Muscle of leg (tissue), 3 donors: ENCODE measurements at regions not wholly inside any gene's neighbourhood (a gene's known extent, or its start where the extent isn't known, plus 50 kb on each side); places are given as distances from the start of the nearest gene placed in this dataset.
A peak's percentile ranks its signal among the peaks of the same experiment; 100 is the strongest.

Source experiments
- DNase-seq: peaks from one replicate; pipeline ENCODE4 v3.0.0; 2013
- H3K27ac ChIP-seq: one replicate; pipeline ENCODE4 v1.5.1; 2013; ENCODE audit warnings: mild to moderate bottlenecking, low read length, control low read depth
- H3K27me3 ChIP-seq: one replicate; pipeline ENCODE4 v1.6.1; 2013; ENCODE audit warnings: low read length; ENCODE audit not compliant: control insufficient read depth, insufficient read depth
- H3K36me3 ChIP-seq: one replicate; pipeline ENCODE4 v1.6.1; 2013; ENCODE audit warnings: low read length; ENCODE audit not compliant: control insufficient read depth, insufficient read depth
- H3K4me1 ChIP-seq: one replicate; pipeline ENCODE4 v1.6.1; 2013; ENCODE audit warnings: low read length; ENCODE audit not compliant: control insufficient read depth, insufficient read depth
- H3K4me3 ChIP-seq: one replicate; pipeline ENCODE4 v1.5.1; 2013; ENCODE audit warnings: low read length, control low read depth
- H3K9me3 ChIP-seq: replicated peaks from 2 replicates; pipeline ENCODE4 v1.6.1; 2013; ENCODE audit warnings: low read depth, low read length; ENCODE audit not compliant: control insufficient read depth
- WGBS: methylation state at CpG from one replicate; pipeline ENCODE4 v1.1.5; 2013; ENCODE audit warnings: missing lambda C conversion rate; ENCODE audit not compliant: insufficient coverage; 5-methylcytosine and 5-hydroxymethylcytosine counted together

GRCh38 chr15:25624504-25625177, 185.8 kb upstream of the UBE3A start:
- WGBS = 58% methylated on average over 11 of the region's 11 CpGs
- DNase-seq = peak; percentile 41
- H3K4me3 ChIP-seq = no peak overlapping the region
- H3K27ac ChIP-seq = no peak overlapping the region
- no peaks in the 10 kb centered on the region for H3K36me3 ChIP-seq
- no peaks in the 10 kb centered on the region for H3K9me3 ChIP-seq
- H3K27me3 ChIP-seq = no peaks in the 10 kb centered on the region
- H3K4me1 ChIP-seq = peaks cover 17% of the 10 kb centered on the region

GRCh38 chr15:25623708-25624107, 184.9 kb upstream of the UBE3A start:
- Histone ChIP-seq H3K4me1 (peaks cover 17% of the 10 kb centered on the region), H3K27ac (no peak overlapping the region), H3K36me3 (no peaks in the 10 kb centered on the region), H3K27me3 (no peaks in the 10 kb centered on the region), H3K4me3 (no peak overlapping the region), H3K9me3 (no peaks in the 10 kb centered on the region)
- DNase-seq = no peak
- WGBS = 55% methylated on average over 5 of the region's 5 CpGs

- no peak for DNase-seq
- H3K9me3 ChIP-seq = no peaks in the 10 kb centered on the region
- peaks cover 17% of the 10 kb centered on the region for H3K4me1 ChIP-seq
- H3K4me3 ChIP-seq = no peak overlapping the region
- no peaks in the 10 kb centered on the region for H3K27me3 ChIP-seq
- H3K36me3 ChIP-seq = no peaks in the 10 kb centered on the region
- no CpG with 5 or more reads among the region's 4 CpGs for WGBS
- H3K27ac ChIP-seq = no peak overlapping the region
Measured at GRCh38 chr15:25620466-25620865, 181.6 kb upstream of the UBE3A start.

- DNase-seq = no peak
- Histone ChIP-seq H3K4me3 (no peak overlapping the region), H3K9me3 (no peaks in the 10 kb centered on the region), H3K4me1 (peaks cover 17% of the 10 kb centered on the region), H3K27ac (no peak overlapping the region), H3K27me3 (no peaks in the 10 kb centered on the region), H3K36me3 (no peaks in the 10 kb centered on the region)
- 77% methylated on average over 5 of the region's 9 CpGs for WGBS
Measured at GRCh38 chr15:25619761-25620160, 180.9 kb upstream of the UBE3A start.

- no peaks in the 10 kb centered on the region for H3K27me3 ChIP-seq
- WGBS = 56% methylated on average over 6 of the region's 9 CpGs
- H3K36me3 ChIP-seq = no peaks in the 10 kb centered on the region
- peaks cover 11% of the 10 kb centered on the region for H3K4me1 ChIP-seq
- no peak overlapping the region for H3K27ac ChIP-seq
- H3K4me3 ChIP-seq = no peak overlapping the region
- DNase-seq = no peak
- H3K9me3 ChIP-seq = no peaks in the 10 kb centered on the region
Measured at GRCh38 chr15:25619076-25619475, 180.3 kb upstream of the UBE3A start.

GRCh38 chr15:25618161-25618560, 179.3 kb upstream of the UBE3A start:
- Histone ChIP-seq H3K4me1 (peaks cover 8% of the 10 kb centered on the region), H3K9me3 (no peaks in the 10 kb centered on the region), H3K27ac (no peak overlapping the region), H3K4me3 (no peak overlapping the region), H3K36me3 (no peaks in the 10 kb centered on the region), H3K27me3 (no peaks in the 10 kb centered on the region)
- no peak for DNase-seq
- WGBS = 94% methylated on average over 2 of the region's 7 CpGs

GRCh38 chr15:25616471-25616870, 177.6 kb upstream of the UBE3A start:
- no peak overlapping the region for H3K4me3 ChIP-seq
- WGBS = no CpG with 5 or more reads among the region's 4 CpGs
- no peaks in the 10 kb centered on the region for H3K27me3 ChIP-seq
- DNase-seq = no peak
- no peaks in the 10 kb centered on the region for H3K9me3 ChIP-seq
- peaks cover 11% of the 10 kb centered on the region for H3K4me1 ChIP-seq
- H3K27ac ChIP-seq = no peak overlapping the region
- no peaks in the 10 kb centered on the region for H3K36me3 ChIP-seq

- DNase-seq = no peak
- H3K9me3 ChIP-seq = no peaks in the 10 kb centered on the region
- H3K4me3 ChIP-seq = no peak overlapping the region
- 85% methylated on average over 5 of the region's 9 CpGs for WGBS
- H3K27me3 ChIP-seq = no peaks in the 10 kb centered on the region
- H3K27ac ChIP-seq = no peak overlapping the region
- no peaks in the 10 kb centered on the region for H3K36me3 ChIP-seq
- H3K4me1 ChIP-seq = peaks cover 3% of the 10 kb centered on the region
Measured at GRCh38 chr15:25613134-25613533, 174.3 kb upstream of the UBE3A start.

- no peak overlapping the region for H3K4me3 ChIP-seq
- H3K27me3 ChIP-seq = no peaks in the 10 kb centered on the region
- H3K4me1 ChIP-seq = peaks cover 3% of the 10 kb centered on the region
- WGBS = 40% methylated on average over 4 of the region's 4 CpGs
- no peaks in the 10 kb centered on the region for H3K9me3 ChIP-seq
- H3K27ac ChIP-seq = no peak overlapping the region
- H3K36me3 ChIP-seq = no peaks in the 10 kb centered on the region
- DNase-seq = peak; percentile 65
Measured at GRCh38 chr15:25611603-25612002, 172.8 kb upstream of the UBE3A start.

GRCh38 chr15:25609371-25609770, 170.5 kb upstream of the UBE3A start:
- no peak for DNase-seq
- no peak overlapping the region for H3K4me3 ChIP-seq
- H3K27ac ChIP-seq = no peak overlapping the region
- no peaks in the 10 kb centered on the region for H3K9me3 ChIP-seq
- no peaks in the 10 kb centered on the region for H3K27me3 ChIP-seq
- WGBS = 74% methylated on average over 3 of the region's 5 CpGs
- H3K4me1 ChIP-seq = peaks cover 3% of the 10 kb centered on the region
- no peaks in the 10 kb centered on the region for H3K36me3 ChIP-seq

GRCh38 chr15:25608926-25609325, 170.1 kb upstream of the UBE3A start:
- H3K27me3 ChIP-seq = no peaks in the 10 kb centered on the region
- no peaks in the 10 kb centered on the region for H3K9me3 ChIP-seq
- H3K4me3 ChIP-seq = no peak overlapping the region
- DNase-seq = no peak
- H3K27ac ChIP-seq = no peak overlapping the region
- H3K4me1 ChIP-seq = peaks cover 3% of the 10 kb centered on the region
- no peaks in the 10 kb centered on the region for H3K36me3 ChIP-seq
- 90% methylated on average over 2 of the region's 5 CpGs for WGBS
